ENCODE measurements at regions not wholly inside any gene's neighbourhood (a gene's known extent, or its start where the extent isn't known, plus 50 kb on each side); places are given as distances from the start of the nearest gene placed in this dataset.

GRCh38 chr3:109903100-109903499 lies 565.8 kb upstream of the DPPA4 start:
- DNase-seq (ENCODE audit: low read depth): no peak

GRCh38 chr3:109910772-109911171 lies 573.4 kb upstream of the DPPA4 start:
- DNase-seq (ENCODE audit: low read depth): no peak

GRCh38 chr3:109918740-109919139 lies 581.4 kb upstream of the DPPA4 start:
- no peak for DNase-seq (ENCODE audit: low read depth)

GRCh38 chr3:109920749-109921148 lies 583.4 kb upstream of the DPPA4 start:
- no peak for DNase-seq (ENCODE audit: low read depth)

GRCh38 chr3:109921509-109921908 lies 584.2 kb upstream of the DPPA4 start:
- DNase-seq (ENCODE audit: low read depth): no peak

GRCh38 chr3:109922856-109923255 lies 585.5 kb upstream of the DPPA4 start:
- DNase-seq (ENCODE audit: low read depth): no peak

- DNase-seq (ENCODE audit: low read depth): no peak
Observed at GRCh38 chr3:109923431-109923830, 586.1 kb upstream of the DPPA4 start.

- DNase-seq (ENCODE audit: low read depth): no peak
Observed at GRCh38 chr3:109924196-109924595, 586.9 kb upstream of the DPPA4 start.

GRCh38 chr3:109926376-109926775 lies 589.0 kb upstream of the DPPA4 start:
- DNase-seq (ENCODE audit: low read depth): no peak

GRCh38 chr3:109927161-109927560 lies 589.8 kb upstream of the DPPA4 start:
- DNase-seq (ENCODE audit: low read depth): no peak

- DNase-seq (ENCODE audit: low read depth): no peak
Observed at GRCh38 chr3:109927726-109928125, 590.4 kb upstream of the DPPA4 start.

GRCh38 chr3:109930582-109930981 lies 593.2 kb upstream of the DPPA4 start:
- DNase-seq (ENCODE audit: low read depth): no peak

GRCh38 chr3:109933576-109933975 lies 596.2 kb upstream of the DPPA4 start:
- no peak for DNase-seq (ENCODE audit: low read depth)

GRCh38 chr3:109939817-109940216 lies 602.5 kb upstream of the DPPA4 start:
- DNase-seq (ENCODE audit: low read depth): no peak

GRCh38 chr3:109943181-109943580 lies 605.8 kb upstream of the DPPA4 start:
- DNase-seq (ENCODE audit: low read depth): no peak

- DNase-seq (ENCODE audit: low read depth): no peak
Observed at GRCh38 chr3:109944836-109945235, 607.5 kb upstream of the DPPA4 start.

- DNase-seq (ENCODE audit: low read depth): no peak
Observed at GRCh38 chr3:109952924-109953323, 615.6 kb upstream of the DPPA4 start.

GRCh38 chr3:109963831-109964230 lies 626.5 kb upstream of the DPPA4 start:
- DNase-seq (ENCODE audit: low read depth): no peak

GRCh38 chr3:109973733-109974132 lies 636.4 kb upstream of the DPPA4 start:
- DNase-seq (ENCODE audit: low read depth): no peak

- no peak for DNase-seq (ENCODE audit: low read depth)
Observed at GRCh38 chr3:109977897-109978296, 640.6 kb upstream of the DPPA4 start.

GRCh38 chr3:109982201-109982600 lies 644.9 kb upstream of the DPPA4 start:
- no peak for DNase-seq (ENCODE audit: low read depth)

GRCh38 chr3:109984976-109985375 lies 647.6 kb upstream of the DPPA4 start:
- no peak for DNase-seq (ENCODE audit: low read depth)

- no peak for DNase-seq (ENCODE audit: low read depth)
Observed at GRCh38 chr3:109985943-109986555, 648.7 kb upstream of the DPPA4 start.

- DNase-seq (ENCODE audit: low read depth): no peak
Observed at GRCh38 chr3:109994853-109995252, 657.5 kb upstream of the DPPA4 start.

- no peak for DNase-seq (ENCODE audit: low read depth)
Observed at GRCh38 chr3:109995377-109995776, 658.0 kb upstream of the DPPA4 start.
